IPS-NIHi11 (cell line): ENCODE measurements at regions not wholly inside any gene's neighbourhood (a gene's known extent, or its start where the extent isn't known, plus 50 kb on each side); places are given as distances from the start of the nearest gene placed in this dataset.
"Not testable (repeated sequence)": the region's sequence is repeated elsewhere in the genome, so short reads cannot be mapped to it uniquely, and the experiment has no call there.

Experiments
- DNase-seq: peaks from one replicate; pipeline ENCODE4 v3.0.0; 2012; ENCODE audit warnings: mixed read lengths, low spot score

DNA sequence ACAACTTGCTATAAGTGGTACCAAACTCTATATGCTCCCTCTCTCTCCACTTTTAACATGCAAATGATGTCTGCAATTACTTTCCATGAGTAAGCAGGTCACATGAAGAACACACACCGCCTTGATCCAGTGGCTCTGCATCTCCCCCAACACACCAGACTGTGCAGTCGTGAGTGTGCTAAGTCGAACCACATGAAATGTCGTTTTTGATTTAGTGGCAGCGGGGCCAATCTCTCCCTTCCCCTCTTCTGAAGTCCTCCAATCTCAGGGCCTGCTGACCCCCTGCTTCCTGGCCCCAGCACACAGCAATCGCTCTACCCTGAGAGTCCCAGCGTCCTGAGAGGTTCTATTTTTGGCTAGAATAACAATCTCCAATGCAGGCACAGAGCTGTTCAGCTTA lies 312.5 kb downstream of the SHQ1 start:
- DNase-seq = no peak

DNA sequence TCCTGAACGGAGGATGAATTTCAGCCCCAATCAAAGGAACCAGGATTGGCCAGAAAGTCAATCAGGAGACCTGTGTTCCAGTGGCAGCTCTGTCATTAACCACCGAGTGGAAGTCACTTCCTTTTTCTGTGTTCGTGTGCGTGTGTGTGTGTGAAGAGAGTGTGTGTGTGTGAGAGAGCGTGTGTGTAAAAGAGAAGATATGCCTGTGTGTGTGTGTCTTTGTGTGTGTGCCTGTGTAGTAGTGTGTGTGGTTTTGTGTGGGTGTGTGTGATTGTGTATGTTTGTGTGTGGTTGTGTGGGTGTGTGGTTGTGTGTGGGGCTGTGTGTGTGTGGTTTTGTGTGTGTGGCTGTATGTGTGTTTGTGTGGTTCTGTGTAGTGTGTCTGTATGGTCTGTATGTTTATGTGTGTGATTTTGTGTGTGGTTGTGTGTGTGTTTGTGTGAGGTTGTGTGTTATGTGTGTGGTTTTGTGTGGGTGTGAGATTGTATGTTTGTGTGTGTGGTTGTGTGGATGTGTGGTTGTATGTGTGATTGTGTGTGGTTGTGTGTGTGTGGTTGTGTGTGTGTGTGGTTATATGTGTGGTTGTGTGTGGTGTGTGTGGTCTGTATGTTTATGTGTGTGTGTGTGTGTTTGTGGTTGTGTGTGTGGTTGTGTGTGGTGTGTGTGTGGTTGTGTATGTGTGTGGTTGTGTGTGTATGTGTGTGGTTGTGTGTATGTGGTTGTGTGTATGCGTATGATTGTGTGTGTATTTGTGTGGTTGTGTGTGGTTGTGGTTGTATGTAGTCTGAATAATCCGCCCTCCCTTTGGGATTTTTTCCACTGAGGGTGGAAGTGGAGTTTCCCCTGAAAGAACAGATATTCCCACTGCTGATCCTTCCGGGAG lies 314.4 kb downstream of the SHQ1 start:
- DNase-seq = no peak

DNA sequence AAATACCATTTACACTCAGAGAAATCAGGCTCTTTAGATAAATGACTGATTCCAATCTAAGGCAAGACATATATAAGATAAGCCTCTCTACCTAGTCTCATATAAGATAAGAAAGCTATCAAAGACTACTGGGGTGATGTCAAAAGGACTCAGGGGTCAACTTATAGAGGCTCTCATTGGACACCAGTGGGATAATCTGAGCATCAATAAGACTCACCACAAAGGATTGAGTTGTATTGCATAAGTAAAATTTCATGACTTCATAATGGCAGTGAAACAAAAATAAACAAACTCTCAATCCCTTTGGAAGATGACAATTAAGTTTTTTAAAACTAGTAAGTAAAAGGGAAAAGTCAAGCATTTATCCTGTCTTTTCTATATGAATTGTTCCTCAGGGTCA lies 317.8 kb downstream of the SHQ1 start:
- no peak for DNase-seq

DNA sequence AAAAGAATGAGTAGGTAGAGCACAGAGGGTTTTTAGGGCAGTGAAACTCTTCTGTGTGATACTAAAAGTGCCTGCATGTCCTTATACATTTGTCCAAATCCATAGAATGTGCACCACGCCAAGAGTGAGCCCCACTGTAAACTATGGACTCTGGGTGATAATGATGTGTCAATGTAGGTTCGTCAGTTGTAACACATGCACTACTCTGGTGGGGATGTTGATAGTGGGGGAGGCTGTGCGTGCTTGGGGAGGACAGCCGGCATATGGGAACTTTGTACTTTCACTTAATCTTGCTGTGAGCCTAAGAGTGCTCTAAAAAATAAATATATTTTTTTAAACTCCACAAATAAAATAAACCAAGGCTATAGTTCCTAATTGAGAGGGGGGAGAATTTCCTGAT lies 319.2 kb downstream of the SHQ1 start:
- no peak for DNase-seq

DNA sequence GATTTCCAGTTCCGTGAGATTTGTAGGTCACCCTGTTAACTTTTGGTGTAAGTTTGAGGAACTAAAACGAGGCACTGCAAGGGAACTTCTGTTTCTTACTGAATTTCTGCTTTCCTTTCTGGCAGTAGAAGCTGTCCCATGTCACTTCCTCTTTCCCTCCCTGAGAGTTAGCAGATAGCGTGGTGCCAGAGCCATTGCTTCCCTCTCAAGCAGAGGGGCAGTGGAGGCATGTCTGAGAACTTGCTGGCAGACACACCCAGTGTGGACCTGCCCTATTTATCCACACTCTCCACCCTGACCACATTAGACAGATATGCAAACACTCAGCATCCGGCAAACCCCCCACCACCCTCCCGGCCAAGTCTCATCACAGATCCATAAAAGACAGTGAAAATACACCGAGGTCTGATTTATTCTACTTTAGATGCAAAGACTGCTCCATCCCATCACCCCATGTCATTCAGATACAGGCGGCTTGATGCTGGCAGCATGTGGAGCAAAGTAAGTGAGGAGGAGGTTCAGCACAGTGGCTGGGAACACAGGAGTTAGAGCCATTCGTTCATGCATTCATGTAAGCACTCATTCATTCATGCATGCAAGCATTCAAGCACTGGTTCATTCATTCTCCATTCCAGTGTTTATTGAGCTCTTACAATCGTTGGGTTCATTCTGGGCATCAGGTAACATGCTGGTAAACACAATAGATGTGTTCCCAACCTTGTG lies 324.7 kb downstream of the SHQ1 start:
- no peak for DNase-seq

DNA sequence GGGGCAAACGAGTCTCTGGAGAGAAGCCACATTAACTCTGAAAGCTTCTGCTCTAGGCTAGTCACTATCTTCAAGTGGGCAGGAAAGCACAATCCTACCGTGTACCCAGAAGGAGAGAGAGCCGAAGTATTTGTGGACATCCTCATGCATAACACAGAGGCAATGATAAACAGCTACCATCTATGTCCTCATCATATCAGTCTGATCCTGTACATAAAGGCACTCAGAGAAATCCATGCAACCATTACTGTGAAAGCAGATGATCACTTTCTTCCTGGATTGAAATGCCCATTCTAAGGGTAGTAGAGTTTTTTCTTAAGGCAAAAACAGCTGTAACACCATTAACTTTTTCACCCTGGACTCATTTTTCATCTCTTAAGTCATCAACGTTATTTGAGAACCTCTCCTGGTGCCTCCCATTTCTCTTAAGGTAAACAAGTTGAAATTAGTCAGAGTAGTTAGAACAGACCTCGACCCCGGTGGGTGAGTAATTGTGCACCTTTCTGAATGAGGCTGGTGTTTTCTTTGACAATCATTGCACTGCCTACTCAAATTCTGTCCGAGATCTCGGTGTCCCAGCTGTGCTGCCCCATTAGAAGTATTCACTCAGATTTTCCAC lies 327.4 kb downstream of the SHQ1 start:
- DNase-seq = no peak

DNA sequence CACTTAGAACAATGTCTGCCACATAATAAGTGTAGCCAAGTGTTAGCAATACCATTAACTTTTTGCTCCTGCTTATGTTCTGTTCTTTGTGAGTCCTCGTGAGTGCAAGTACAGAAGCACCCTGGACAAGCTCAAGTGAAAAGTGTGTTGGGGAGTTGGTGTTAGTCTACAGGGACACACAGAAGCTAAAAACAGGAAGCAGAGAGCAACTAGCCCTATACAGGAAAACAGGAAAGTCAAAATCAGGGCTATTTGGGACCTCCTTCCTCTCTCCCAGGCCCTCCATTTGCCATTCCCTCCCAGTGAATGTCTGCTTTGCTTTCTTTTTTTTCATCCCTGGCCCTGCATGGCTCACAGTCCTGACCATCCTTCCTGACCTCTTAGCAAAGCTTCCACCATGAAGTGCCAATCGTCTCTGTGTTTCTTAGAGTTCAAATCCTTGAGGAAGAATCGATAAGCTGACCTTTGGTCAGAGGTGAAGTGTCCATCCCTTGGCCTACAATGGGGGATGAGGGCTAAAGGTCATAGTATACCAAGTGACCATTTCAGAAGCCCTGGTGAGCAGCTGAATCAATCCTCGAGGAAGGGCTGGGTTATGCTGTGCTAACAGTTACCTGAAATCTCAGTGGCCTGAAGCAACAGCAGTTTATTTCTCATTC lies 328.2 kb downstream of the SHQ1 start:
- DNase-seq = no peak

DNA sequence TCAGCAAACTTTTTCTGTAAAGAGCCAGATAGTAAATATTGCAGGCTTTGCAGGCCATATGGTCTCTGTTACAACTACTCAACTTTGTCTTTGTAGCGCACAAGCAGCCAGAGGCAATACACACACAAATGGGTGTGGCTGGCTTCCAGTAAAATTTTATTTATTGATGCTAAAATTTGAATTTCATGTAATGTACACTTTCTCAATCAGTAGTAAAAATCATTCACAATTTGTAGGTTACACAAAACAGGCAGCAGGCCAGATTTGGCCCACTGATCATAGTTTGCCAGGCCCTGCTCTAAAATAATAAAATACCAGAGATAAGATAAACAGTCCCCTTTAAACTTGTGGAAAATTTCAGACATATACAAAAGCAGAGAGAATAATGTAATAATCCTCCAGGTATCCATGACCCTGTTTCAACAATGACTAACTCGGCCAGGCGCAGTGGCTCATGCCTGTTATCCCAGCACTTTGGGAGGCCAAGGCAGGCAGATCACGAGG lies 330.3 kb downstream of the SHQ1 start:
- no peak for DNase-seq

DNA sequence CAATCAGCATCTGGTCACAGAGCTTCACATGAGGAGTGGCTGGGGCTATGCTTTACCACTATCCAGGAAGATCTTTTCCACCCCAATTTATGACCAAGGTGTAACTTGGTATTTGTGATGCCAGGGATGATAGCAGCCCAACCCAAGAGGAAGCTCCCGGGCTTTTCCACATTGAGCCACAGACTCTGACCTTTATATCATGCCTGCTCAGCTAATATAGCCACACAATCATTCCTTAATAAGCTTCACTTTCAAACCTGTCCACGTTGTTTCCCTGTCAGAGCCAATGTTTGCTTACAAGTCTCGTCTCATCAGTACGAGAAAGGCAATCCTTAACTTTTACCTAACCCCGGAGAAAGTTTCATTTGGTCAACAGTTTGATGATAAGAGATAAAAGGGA lies 330.9 kb downstream of the SHQ1 start:
- DNase-seq = no peak

DNA sequence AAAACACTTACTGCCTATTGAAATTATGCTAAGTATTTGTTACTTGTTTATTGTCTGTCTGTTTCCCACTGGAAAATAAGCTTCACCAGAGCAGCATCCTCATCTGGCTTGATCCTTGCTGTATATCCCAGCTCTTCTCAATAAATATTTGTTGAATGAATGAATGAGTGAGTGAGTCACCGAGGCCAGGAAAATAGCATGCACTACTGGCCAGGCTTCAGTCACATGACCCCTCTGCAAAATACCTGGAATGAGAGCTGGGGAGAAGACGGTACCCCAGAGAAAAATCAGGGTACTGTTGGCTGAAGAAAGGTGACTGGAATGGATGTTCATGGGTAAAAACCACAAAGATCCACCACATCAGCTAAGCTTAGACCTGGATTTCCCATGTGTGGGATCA lies 331.9 kb downstream of the SHQ1 start:
- DNase-seq = no peak

DNA sequence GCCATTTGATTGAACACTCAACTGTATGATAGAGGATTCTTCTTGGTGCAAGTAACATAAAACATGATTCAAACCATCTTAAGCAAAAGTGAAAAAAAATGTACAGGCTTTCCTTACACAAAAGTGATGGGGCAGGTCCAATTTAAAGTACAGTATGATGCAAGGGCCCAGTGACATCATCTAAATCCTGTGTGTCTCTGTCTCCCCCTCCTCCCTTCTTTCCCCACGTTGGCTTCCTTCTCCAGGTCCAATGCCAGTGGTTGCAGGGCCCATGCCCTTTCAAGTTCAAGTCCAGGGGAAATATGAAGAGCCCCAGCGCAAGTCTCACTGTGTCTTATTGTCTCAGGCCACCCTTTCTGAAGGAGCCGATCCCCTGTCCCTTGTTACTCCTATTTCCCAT lies 332.3 kb downstream of the SHQ1 start:
- no peak for DNase-seq

DNA sequence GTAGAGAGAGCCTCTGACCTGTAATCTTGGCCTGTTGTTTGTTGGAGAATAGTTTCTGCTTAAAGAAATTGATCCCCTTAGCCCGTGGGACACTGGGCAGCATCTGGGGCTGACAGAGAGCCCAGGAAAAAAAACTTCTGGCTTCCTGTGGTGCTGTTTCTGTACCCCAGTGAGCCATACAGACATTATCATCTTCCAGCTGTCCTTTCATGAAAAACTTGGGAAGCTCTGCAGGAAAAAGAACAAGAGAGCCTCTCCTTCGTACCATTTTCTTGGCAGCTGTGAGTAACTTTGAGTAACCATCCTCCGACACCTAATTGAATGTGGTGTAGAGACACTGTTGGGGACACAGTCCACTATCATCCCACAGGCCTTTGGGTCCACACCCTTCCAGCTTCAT lies 333.0 kb downstream of the SHQ1 start:
- no peak for DNase-seq

DNA sequence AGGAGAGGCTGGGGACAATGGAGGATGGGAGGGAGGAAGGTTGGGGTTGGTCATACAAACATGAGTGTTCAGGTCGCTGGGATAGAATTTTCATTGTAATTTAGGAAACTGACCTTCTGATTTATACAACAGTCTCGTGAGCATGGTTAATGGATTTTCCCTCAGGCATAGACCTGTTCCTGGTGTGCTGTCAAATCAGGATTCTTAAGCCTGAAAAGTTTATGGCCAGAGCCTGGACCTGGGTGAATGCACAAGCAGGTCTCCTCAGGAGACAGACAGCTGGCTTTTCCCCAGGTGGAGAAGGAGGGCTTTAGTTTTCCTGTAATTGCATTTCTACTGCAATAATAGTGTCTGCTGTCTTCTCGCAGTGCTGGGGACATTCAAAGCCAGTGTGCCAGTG lies 338.0 kb downstream of the SHQ1 start:
- DNase-seq = no peak

DNA sequence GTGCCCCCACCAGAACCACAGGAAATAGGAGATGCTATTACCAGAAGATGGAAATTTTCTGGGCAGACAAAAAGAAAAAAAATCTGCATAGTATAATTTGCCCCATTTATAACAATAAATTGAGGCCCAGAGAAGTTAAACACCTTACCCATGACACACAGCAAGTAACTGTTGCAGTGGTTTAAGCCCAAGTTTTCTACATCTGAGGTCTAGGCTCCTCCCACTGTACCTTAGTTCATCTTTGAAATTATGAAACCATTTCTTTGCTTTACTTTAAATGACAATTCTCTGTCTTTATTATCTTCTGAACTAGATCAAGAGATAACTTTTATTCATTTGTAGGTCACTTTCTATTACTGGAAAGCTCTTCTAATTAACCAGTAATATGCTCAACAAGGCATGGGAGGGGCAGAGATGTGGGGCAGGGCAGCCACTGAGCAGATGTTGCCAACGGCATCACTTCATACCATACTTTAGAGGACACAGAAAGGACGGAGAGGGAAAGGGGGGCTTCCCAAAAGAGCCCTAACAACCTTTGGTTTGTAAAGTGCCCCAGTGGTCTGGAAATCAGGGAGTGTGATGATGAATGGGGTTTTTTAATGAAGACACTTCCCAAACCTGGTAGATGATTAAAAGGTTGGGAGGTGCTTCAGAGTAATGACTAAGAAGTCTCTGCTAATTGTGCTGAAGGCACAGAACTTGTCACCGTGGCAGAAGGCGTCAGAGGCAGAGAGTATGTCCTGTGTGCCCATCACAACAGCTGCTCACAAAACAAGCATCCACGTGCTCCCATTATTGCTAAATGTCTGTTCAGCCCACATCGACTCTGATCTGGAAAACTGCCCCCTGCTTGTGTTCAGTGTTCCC lies 342.5 kb downstream of the SHQ1 start:
- DNase-seq = no peak

DNA sequence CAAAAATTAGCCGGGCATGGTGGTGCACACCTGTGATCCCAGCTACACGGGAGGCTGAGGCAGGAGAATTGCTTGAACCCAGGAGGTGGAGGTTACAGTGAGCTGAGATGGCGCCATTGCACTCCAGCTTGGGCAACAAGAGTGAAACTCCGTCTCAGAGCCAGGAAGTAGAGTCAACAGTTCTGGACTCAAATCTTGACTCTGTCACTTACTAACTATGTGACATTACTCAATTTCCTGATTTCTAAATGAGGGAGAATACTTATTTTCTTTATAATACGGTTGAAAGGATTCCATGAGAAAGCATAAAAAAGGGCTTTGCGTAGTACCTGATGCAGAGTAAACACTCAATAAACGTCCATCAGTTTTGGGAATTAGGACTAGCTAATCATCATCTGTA lies 350.7 kb downstream of the SHQ1 start:
- DNase-seq = not testable (repeated sequence)

DNA sequence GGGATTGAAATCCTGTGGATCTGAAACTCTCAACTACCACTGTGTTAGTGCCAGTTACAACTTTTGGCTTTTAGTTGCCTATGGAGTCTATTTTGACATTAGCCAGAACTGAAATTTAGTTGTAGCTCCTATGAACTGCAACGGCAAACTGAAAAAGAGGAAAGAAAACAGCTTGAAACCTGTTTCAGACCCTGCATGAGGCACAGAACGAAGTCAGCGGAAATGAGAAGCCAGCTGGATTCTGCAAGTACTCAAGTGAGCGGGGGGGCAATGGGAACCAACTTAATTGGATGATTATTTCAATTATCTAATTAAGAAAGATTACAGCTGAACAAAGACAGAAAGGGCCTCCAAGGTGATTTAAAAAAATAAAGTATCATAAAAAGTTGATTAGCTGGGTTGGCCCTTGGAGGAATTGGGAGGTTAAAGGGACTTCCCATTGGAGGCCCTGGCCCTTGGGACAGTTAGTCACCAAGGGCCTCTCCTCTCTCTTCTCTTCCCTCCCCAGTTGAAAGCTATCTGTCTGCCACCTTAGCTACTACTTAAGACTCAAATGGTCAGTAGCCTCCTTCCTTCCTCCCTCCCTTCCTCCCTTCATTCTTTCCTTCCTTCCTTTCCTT lies 352.1 kb downstream of the SHQ1 start:
- DNase-seq = no peak

DNA sequence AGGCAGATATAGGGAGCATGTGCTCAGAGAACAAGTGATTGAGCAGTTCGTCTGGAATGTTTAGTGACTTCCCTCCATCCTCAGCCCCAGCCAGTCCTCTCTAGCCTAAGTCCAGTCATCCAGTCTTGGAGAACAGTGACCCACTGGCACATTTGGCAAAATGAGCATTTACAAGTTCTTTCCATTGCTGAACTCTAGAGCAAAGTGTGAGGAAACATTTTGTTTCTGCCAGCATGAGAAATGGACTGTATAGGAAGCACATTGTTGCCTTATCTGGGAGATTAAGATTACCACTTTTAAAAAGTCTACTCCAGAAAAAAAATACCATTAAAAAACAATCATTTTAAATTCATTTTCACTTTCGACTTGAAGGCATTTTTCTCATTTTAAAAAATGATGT lies 353.6 kb downstream of the SHQ1 start:
- no peak for DNase-seq

DNA sequence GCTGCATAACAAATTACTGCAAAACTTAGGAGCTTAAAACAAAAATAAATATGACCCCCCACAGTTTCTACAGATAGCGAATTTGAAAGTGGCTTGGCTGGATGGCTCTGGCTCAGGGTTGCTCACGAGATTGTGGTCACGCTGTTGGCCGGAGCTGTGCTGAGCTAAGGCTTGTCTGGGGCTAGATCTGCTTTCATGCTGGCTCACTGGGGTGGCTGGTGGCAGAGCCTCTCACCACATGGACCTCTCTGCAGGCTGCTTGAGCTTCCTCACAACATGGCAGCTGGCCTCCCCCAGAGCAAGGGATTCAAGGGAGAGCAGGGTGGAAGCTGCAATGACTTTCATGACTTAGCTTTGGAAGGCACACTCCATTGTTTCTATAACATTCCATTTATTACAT lies 354.1 kb downstream of the SHQ1 start:
- no peak for DNase-seq

DNA sequence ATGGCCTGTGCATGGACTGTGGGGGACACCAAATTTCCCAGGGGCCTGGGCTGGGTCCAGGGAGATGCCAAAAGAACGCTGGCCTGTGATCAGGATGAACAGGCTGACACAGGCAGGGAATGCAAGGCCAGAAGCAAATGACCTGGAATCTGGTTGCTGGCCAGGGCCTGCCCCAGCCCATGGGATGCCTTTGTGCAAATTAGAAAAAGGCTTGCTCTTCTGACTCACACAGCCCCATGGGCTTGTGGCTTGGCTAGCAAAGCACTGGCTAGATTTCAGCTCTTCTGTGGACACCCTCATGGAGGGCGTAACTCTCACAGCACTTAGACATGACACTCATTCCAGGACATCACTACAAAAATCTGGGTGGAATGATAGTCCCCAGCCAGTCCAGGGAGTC lies 356.0 kb downstream of the SHQ1 start:
- no peak for DNase-seq

DNA sequence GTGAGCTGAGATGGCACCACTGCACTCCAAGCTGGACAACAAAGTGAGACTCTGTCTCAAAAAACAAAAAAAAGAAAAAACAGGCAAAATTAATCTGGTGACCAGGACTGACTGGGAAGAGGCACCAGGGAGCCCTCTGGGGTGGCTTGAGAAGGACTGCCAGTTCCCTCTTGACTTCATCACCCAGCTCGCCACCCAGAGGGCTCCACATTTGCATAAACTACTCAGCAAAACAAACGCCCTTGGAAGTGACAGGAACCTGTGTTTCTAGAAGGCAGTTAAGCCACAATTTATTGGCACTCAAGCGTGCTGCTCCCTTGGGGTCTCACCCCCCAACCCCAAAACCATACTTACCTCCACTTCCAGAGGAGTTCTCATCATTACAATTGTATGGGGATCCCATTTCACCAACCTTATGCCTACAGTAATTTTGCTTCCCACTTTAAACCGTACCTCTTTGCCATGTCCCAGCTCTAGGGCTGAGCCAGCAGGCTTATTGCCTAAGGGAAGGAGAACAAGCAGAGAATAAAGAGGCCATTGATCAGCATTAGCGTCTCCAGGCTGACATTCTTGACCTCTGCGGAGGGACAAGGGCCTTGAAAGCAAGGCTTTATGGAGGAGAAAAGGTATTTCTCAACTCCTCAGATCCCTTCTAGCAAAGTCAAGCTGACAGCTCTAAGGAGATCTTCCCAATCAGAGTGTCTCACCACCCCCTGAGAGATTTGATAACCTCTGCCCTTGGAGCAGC lies 357.4 kb downstream of the SHQ1 start:
- DNase-seq = no peak
